Stromal cell of bone marrow (primary cell): ENCODE measurements at regions not wholly inside any gene's neighbourhood (a gene's known extent, or its start where the extent isn't known, plus 50 kb on each side); places are given as distances from the start of the nearest gene placed in this dataset.
A peak's percentile ranks its signal among the peaks of the same experiment; 100 is the strongest.

Source experiments
- DNase-seq: peaks from one replicate; pipeline ENCODE4 v3.0.0-alpha.2; 2012; ENCODE audit warnings: low read depth

DNA sequence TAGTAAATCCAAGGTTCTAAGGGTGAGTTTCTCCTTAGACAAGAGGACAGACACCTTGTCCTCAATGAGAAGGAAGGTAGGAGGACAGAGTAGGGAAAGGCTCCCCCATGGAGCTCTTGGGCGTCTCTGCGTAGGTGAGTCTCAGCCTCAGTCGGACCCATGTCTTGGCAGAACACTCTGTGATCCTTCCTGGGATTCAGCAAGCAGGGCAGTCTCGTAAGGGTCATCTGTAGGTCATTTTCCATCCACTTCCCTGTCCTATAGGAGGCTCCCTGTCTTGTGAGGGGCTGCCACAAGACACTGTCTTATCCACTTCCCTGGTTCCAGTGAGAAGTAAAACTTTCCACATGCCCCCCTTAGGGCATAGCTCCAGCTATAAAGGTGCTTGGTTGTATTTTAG, 122.6 kb upstream of the TWIST2 start:
- no peak for DNase-seq

DNA sequence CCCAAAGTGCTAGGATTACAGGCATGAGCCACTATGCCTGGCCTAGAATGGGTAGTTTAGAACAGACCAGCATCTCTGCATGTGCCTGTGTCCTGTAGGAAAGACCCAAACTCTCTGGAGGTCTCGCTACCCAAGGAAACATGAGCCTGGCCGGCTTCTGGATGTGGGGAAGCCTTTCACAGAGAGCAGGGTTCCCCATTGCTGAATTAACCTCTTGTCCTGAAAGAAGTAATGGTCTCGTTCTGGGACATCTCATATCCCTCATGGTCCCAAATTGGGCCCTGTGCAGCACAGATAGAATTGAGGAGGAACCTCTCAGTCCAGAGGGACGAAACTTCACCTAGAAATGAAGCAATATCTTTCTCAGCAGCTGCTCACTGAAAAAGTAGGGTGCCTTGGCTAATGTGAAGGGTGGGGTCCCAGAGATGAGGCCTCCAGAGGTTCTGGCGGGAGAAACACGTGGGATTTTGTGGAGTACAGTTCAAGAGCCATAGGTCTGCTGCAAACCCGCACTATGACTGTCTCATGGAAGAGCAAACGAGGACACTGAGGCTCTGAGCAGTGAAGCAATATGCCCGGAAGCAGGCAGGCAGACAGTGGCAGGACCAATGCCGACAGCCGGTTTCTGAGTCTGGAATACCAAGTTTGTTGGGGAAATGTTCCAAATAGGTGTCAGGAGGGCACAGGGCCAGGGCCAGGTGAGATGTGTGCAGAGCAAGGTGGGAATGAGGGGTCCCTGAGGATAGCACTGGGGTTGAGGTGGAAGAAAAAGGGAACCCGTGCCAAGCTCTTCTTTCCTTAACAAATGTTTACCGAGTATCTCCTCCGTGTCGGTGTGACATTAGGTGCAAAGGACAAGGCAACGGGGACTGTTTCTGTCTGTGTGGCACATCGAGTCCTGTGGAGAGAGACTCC, 121.0 kb upstream of the TWIST2 start:
- DNase-seq: no peak

DNA sequence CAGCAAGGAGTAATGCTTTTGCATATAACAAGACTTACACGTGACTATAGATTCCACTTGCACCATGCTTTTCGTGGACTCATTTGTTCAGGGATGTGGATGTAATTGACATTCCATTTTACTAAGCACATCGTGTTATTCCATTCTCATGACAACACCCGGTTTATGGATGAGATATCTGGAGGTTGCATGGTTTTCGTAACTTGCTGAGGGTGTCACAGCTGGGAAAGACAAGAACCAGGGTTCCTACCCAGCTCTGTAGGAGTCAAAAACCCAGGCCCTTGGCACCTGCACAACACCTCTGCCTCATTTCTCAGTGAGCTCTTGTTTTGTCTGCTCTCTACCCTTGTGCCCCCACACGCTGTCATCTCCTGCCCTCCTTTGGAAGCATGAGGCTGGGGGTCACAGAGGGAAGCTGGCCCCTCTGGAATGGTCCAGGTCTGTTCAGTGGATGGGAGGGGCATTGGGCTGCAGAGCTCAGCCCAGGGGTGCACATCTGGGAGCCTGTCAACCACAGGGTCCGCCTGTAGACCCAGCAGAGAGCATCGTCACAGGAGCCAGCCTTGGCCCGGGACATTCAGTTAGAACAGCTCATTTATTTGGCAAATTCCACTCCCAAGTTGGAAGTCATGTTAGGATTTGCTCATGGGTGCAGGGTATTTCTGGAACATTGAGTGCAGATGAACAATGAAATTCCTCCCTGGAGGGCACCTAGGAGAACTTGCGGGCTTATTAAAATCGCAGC, 120.1 kb upstream of the TWIST2 start:
- DNase-seq: peak; percentile 43

DNA sequence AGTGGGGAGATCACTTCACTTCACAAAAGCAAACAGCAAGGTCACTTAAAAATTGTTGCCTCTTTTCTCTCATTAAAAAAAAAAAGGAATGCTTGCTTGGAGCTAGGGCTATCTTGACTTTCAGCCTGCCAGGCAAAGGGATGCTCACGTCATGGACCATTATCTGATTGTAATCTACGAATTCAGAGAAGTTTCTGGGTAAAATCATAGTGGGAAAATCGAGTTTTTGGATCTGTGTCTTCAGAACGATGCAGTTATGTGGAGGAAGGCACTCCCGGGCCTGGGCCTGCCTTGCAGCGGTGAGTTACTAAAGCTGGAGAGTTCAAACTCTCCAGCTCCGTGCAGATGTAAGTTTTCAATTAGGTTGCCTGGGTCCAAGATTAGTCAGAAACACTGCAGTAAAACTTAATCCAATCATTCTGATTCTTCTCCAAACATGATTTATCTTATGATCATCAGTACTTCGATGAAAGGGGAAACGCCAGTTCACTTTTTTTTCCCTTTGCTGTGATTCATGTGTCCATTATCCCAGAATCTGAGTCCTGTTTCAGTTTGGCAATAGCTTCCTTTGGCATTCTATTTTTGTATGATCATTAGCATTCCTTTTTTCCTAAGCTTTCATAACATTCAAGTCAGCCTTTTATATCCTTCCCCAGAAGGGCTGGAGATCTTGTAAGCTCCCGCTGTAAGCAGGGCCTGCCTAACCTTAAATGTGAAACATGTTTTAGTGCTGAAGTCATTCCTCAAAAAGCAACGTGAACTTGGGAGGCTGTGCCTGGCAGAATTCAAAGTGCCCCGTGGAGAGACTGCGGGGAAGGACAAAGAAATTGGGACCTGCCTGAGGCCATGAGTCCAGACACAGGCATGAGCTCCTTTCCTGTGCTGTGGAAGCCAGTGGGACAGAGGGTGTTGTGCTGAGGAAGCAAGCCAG, 119.3 kb upstream of the TWIST2 start:
- peak; percentile 92 for DNase-seq

DNA sequence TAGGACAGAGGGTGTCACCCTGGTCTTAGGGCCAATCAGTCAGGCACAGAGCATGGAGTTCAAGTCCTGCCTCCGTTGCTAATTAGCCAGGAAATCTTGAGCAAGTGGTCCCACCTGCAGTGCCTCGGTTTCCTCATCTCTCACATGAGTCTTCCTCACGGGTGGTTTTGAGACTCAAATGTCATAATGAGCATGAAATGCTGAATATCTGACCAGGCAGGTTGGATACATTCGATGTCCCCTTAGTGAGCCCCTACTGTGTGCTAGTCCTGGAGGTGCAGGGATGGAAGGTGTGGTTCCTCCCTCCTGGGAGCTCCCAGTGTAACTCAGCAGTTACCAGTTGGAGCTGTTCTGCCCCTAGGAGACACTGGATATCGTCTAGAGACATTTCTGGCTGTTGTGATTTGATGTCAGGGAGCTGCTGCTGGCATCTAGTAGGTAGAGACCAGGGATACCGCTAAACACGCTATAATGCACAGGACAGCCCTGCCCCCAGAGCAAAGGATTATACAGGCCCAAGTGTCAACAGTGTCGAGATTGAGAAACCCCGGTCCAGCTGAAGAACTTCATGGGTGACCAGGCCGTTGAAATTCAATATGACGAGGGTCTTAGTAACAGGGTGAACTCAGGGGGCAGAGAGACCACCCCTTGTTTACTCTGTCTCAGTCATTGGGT, 118.5 kb upstream of the TWIST2 start:
- DNase-seq: no peak

DNA sequence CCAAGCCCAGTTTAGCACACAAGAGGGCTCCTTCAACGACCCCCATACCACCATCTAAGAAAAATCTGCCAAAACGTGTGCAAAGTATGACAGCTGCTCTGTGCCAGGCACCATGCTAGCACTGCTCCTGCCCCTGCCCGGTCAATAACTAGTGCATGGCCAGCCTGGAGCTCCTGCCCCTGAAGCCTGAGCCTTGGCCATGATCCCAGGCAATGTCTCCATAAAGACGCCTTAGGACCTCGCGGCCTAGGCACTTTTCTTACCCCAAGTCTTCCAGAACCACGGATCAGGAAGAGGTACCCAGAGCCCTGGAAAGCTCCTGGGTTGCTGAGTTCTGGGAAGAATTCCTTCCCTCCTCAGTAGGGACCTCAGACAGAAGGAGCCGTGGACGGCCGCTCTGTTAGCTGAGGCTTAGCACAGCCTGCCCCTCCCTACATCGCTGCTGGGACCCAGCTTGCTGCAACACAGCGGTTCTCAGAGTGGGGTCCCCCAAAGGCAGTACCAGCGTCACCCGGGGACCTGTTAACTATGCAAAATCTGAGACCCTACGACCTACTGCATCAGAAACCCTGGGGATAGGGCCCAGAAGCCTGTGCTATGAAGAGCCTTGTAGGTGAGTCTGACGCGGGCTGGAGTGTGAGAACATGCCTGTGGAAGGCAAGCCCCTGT, 117.8 kb upstream of the TWIST2 start:
- no peak for DNase-seq

DNA sequence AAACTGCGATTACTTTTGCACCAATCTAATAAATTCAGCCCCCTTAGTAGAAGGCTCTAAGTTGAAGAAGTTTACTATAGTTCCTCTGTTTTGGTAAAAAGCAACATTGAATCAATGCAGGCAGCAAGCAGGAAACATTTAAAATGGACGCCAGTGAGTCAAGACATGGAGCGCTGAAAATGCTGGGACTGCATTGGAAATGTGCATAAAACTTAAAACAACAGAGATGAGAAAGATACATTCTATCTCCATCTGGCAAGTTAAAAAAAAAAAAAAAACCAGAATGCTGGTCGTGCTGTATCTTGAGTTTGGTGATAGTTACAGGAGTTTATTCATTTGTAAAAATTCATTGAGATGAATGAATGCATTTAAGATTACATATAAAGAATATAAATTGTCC, 117.0 kb upstream of the TWIST2 start:
- DNase-seq: no peak

DNA sequence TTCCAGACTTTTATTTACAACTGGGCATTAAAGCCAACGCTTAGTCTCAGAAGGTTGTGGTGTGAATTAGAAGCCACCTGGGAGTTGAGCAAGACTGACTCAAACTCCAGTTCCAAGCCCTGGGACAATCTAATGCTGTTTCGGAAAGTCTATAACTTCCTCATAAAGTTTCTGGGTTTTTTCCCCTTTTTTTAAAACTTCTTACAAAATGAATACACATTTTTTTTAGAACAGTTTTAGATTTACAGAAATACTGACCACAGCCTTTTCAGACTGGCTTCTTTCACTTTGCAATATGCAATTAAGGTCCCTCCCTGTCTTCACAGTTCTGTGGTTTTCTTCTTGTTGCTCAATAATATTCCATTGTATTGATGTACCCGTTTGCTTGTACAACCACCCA, 115.9 kb upstream of the TWIST2 start:
- DNase-seq: peak; percentile 38

DNA sequence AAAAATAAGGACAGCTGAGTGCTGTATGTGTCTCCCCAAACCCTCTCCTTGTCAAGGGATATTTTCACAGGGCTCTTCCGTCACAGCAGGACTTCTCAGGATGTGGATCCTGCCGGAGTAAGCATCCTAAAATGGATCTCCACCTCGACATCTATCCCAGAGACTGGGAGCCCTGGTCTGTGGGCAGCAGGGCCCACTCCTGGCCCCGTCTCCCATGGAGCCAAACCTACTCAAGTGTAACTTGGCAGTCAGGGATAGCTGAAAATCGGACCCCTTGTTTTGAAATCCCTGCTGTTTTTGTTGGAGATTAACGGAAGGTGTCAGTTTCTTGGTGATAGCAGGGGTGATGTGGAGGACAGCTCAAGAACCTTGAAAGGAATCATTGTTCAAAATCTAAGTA, 109.0 kb upstream of the TWIST2 start:
- no peak for DNase-seq

DNA sequence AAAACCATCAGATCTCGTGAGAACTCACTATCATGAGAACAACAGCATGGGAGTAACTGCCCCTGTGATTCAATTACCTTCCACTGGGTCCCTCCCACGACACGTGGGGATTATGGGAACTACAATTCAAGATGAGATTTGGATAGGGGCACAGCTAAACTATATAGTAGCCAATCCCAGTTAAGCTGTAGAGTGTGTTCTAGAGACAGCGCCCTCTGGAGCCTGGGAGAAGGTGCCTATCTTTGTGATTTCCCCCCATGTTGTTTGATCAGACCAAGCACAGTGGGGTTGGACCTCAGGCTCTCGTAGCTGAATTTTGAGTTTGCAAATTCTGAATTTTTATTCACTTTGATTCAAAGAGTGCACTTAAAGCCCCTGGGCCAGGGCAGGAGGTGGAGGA, 108.2 kb upstream of the TWIST2 start:
- DNase-seq: no peak

DNA sequence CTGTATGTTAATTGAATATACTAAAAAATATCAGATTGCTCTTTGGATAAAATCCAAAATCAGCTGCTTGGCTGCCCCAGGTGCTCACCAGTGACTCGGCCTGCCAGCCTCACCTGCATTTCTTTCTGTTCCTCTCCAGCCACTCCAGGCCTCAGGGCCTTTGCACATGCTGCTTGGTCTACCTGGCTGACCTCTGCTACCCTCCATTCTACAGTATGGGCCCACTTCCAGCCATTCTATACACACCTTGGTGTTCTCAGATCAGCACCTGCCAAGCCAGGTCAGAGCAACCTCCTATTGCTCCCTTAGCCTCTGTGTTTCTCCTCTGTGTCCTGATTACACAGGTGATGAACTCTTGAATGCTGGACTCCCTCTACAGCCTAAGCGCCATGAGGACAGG, 106.6 kb upstream of the TWIST2 start:
- no peak for DNase-seq

DNA sequence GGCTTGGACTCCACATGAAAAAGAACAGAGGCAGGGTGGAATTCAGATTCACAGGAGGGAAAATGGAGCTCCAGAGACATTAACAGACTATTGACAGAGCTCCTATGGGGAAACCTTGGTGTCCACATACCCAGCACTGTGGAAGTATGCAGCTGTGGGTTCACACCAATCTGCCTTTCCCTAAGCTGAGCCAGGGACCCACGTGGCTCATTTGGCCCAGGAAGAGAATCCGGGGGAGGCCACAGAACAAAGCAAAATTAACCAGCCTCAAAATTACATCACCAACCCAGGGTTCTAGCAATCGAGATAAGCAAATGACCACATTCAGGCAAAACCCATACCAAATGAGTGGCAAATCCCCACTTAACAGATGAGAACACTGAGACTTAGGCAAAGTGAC, 105.8 kb upstream of the TWIST2 start:
- no peak for DNase-seq

DNA sequence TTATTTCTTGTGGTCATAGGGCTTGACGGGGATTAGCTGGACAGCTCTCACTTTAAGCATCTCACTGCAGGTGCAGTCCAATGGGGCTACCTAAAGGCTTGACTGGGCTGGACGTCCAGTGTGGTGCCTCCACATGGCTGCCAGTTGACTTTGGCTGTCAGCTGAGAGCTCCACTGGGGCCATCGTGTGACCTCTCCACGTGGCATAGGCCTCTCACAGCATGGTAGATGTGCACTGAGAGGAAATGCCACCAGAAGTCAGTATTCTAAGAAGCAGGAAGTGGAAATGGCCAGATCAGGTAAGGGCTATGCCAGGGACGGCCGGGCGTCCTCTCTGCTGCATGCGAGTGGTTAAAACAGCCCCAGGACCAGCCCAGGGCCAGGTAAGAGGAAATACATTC, 105.2 kb upstream of the TWIST2 start:
- DNase-seq: no peak

DNA sequence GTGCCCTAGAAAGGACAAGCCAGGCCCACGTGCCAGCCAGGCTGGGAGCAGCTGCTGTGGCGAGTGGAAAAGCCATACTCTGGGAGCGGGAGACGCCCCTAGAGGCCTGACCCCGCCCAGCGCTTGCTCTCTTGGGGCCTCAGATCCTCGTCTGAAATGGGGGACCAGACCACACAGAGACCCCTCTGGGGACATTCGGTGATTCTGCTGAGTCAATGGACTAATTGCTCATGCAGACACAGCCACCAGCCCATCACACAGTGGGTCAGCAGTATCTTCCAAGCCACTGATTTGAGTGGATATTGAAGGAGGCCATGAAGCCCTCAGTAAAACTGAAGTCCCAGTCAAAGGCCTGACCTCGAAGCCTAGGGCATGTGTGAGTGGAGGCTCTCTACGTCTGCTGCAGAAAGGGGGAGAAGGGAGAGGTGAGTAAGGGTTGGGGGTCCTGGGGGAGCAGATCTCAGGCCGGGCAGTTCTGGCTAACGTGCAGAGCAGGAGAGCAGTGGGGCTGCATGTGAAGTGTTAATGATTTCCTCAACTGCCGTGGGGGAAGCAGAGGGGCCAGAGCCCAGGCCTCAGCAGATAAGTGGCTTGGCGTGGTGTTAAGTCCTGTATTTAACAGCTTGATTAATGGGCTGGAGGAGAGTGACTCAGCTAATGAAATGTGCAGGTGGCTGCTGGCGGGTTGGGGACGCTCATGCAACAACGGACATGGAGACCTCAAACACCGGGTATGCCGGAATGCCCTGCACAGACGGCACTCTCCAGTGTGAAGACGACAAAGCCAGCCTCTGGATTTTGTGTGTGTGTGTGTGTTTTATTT, 104.4 kb upstream of the TWIST2 start:
- no peak for DNase-seq

DNA sequence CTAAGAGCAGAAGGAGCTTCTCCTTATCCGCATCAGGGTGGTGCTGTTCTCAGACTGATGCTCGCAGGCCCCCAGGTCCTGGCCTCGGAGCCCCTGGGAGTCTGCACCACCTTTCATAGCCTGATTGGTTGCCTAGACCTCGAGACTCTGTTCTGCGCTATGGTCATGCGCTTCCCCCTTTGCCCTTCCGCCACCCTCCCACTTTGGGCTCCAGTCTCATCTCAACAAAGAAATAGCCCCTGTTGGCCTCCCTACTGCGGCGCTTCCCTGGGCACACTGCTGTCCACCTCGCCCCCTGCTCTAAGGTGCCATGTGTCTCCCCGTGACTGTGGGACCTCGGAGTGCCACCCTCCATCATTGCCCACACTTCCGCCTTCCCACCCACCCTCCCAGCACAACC, 102.9 kb upstream of the TWIST2 start:
- DNase-seq: no peak

DNA sequence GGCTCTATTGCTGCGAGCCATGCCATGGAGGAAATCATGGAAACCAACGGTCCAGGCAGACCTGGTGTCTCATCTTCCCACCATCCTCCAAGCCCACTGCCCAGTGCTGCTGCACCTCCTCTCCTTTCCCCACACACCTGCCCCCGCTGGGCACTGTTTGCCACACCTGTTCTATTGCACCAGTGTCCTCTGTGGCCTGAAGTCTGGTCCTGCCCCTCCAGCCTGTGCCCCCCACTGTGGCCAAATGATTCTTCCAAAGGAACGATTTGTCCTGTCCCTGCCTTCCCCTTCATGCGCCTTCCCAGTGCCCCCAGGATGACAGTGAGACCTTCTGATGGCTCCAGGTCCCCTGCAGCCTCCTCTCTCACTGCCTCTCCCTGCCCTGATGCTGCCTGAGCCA, 101.9 kb upstream of the TWIST2 start:
- no peak for DNase-seq

DNA sequence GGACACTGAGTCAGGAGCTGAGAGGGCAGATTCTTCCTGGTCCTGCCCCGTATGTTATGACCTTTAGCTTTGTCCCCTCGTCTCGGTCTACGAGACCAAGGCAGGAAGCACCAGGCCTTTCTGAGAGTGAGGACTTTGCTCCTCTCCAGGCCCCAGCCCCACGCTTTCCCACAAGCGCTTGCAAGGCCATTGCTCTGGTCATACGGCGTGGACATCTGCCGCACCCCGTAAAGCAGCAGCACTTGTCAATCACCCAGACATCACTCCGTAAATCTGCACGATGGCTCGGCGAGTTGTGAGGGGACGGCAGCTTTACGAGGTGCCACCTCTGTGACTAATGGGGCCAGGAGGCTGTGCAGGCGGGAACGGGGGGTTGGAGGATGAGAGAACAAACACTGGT, 100.8 kb upstream of the TWIST2 start:
- DNase-seq: no peak

DNA sequence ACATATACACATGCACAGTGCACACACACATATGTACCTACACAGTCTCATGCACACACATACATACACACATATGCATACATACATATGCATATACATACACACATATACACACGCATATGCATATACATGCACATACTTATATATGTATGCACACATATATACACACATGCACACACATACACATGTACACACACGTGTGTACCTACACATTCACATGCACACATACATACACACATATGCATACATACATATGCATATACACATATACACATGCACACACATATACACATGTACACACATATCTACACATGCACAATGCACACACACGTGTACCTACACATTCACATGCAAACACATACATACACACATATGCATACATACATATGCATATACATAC, 100.3 kb upstream of the TWIST2 start:
- DNase-seq: no peak

DNA sequence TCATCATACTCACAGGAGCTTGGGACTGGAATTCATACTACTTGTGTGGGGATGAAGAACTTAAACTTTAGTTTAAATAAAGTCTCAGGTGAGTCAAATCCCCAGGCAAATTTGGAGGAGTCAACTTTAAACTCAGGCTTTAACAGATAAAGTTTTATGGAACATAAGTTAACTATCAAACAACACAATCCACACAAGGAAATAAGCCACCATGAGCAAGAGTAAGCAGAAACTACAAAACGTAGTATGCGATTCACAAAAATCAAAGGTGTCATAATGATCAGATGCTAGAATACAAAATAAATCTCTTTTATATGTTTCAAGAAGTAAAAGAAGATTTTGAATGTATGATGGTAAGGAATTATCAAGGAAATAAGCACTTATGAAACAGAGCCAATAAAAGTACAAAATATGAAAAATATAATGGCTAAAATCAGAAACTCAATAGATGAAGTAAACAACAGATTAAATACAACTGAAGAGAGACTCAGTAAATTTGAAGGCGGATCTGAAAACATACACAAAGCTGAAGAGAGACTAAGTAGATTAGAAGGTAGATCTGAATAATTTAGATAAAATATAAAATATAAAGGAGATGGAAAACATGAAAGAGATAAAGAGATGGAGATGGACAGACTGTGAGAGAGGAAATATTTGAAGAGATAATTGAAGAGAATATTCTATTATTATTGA, 97.5 kb upstream of the TWIST2 start:
- no peak for DNase-seq

DNA sequence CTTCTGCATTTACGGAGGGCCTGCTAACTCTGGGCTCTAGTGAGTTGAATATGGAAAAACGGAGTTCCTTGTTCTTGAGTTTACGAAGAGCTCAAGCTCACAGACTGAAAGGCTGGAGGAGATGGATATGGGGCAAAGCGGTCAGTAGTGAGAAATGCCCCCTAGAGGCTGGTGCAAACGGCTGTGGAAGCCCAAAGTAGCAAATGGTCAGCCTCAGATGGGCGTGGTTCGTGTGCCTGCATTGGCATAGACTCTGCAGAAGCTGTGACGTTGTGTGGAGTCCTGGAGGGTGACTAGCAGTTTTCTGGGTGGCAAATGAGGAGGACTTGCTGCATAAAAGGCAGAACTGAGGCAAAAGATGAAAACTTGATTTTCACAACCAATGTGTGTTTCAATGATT, 93.6 kb upstream of the TWIST2 start:
- no peak for DNase-seq
